Activated CD8-positive, alpha-beta memory T cell treated with anti-CD3 and anti-CD28 coated beads, Interleukin-2, amount 50 U/mL, for 48 hours (primary cell): ENCODE measurements at regions not wholly inside any gene's neighbourhood (a gene's known extent, or its start where the extent isn't known, plus 50 kb on each side); places are given as distances from the start of the nearest gene placed in this dataset.

Experiments used
- DNase-seq: peaks from one replicate; pipeline ENCODE4 v3.0.0-alpha.2; 2020

DNA sequence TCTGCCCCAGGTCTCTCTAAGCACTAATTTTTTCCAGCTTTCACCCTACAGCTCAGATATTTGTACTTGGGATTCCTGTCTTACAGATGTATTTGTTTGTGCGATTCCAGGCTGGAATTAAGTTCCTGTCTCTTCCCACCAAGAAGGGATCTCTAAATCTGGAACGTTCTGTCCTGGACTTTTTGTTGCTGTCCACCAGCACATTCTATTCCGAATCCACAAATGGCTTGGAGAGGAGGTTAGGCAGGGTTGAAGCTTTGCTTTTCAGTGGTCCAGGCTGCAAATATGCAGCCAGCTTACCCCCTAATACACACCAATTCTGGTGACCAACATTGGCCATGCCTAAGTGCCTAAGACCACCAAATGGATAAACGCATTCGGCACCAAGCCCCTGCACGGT lies 315.0 kb downstream of the TNS1 start:
- no peak for DNase-seq

DNA sequence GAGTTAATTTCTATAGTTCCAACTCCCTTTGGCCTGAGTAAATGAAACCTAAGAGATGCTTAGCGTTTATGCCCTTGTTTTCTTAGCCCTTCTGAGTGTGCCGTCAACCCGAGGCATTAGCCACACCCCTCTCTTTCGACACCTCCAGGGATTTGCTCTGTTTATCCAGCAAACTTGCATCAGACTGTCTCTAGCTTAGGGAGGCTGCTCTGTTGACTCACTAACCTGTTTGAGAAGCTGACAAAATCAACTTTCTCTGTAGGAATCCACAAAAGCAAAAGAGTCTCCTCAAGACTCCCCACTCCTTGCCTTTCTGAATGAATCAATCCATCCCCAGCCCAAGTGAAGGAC lies 317.6 kb downstream of the TNS1 start:
- no peak for DNase-seq

DNA sequence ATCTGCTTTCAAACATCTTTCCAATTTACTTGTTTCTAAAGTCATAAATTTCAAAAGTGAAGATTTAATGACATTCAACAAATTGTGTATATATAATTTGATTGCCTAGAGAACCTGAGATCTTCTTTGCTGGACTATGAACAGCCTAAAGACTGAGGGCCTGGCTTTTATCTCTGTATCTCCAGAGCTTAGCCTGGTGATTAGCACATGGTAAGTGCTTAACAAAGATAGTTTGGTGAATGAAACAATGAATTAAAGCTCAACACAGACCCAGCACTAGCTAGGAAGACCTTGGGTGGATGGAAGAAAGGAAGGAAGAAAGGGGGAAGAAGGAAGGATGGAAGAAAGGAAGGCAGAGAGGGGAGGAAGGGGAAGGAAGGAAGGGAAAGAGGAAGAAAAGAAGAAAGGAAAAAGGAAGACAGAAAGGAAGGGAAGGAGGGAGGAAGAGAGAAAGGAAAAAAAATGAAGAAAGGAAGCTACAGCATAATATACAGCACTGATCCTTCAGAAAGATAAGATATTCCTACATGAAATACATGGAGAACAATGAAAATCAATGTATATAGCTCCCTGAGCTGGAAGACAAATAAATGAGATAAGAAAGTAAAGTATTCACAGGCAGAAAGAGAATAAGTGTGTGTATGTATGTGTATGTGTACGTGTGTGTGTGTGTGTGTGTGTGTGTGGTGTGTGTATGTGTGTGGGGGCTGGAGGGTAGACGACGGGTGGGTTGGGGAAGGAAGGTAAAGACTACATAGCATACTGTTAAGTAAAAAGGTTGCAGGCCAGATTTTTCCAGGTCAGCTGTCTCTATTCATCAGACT lies 318.2 kb downstream of the TNS1 start:
- DNase-seq: no peak

DNA sequence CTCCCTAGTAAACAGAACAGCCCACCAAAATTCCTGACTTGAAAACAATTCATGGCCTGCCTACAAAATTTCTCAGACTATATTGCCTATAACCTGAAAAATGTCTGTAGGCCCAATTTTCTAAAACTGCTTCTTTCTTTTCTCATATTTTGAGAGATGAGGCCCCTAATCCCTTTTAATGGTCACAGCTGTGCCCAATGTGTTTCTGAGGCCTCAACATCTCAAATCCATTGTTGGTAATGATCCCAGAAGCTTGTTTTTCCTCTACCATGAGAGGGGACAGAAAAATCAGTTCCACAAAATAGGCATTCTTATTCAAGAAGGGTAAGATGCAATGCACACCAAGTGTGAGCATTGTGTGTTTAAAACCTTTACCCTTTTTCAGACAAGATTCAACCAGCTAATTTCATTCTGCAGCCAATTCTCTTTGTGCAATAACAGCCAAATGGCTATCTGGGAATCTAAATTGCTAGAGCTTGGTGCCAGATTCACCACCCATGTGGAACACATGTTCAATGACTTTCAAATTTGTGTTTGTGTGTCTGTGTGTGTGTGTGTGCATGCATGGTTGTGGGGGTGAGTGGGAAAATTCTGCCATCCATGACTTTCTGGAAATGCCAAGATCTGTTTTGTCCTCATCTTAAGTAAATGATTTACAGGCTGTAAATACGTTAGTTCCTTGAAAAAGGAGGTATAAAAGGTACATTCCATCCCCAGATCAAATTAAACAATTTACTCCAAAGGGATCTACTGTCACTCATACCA lies 319.5 kb downstream of the TNS1 start:
- no peak for DNase-seq

DNA sequence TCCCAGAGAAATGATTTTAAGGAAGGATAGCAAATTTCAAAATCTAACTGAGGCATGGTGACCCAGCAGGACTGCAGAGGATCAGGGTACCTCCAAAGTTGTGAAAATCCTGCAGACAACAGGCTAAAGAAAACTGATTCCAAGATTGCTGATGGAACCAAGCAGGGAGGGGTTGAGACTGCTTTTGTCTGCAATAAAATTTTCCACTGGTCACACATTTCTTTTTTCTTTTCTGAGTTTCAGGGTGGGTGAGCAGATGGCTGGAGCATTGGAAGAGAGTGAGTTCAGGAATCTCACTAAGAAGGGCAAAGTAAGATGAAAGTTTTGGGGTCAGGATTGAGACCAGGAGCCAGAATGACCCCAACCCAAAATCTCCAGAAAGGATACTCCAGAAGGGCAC lies 321.0 kb downstream of the TNS1 start:
- no peak for DNase-seq

DNA sequence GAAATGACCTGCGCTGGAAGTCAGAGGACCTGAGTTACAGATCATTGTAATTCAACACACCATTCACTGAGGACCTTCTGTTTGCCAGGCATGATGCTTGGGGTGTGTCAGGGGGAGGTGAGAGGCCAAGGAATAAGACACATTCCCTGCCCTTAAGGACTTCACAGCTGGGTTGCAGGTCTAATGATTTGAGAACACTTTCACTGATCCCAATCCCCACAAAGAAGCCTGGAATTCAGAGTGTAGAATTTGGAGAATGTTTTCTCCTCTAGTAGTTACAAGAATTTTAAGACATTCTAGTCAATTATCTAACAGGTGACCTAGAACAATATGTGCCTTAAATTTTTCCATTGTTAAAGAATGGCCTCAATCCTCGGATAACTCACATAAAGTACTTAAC lies 322.4 kb downstream of the TNS1 start:
- no peak for DNase-seq

DNA sequence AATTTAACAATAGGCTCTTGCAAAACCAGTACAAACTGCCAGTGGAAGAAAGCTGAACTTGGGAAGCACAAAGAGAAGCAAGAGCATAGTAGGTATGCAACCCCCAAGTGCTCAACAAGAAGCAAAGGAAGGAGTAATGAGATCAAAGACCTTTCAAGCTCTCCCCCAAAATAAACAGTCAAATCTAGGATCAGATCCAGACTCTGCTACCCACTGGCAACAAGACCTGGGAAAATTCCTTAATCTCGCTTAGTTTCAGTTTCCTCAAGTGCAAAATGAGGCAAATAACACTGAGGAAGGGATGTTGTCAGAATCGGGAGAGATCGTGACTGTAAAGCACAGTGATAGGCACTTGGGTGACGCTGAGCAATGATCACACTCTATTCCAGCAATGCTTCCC lies 329.2 kb downstream of the TNS1 start:
- DNase-seq: no peak

DNA sequence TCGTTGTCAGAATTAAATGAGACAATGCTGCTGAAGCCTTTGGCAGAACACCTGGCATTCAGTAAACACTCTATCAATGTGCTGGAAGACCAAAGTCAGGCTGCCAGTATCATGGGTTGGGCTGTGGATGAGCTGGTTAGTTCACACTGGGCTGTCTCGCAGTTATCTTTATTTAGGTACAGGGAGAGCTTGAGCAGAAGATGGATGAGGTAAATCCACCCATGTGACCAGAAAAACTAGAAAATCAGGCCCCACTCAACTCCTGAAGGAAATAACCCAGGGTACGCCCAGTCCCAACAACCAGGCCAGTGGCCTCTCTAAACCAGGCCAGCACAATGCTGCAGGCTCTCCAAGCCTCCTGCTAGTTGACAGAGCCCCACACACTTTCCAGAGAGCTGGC lies 330.3 kb downstream of the TNS1 start:
- DNase-seq: no peak

DNA sequence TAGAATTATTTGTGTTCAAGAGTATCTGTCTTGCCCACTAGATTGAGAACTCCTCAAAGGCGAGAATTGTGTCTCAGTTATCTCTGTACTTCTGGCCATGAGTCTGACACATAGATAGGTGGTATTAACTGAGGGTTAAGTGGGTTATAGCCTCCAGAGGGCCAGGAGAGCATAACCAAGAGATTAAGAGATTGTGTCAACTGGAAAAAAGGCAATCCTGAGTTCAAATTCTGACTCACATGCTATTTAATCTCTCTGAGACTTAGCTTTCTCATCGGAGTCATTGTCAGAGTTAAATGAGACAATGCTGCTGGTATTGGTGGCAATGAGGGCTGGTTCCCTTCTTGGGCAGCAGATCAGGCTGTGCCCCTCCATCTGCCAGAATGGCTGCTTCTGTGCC lies 330.9 kb downstream of the TNS1 start:
- no peak for DNase-seq

DNA sequence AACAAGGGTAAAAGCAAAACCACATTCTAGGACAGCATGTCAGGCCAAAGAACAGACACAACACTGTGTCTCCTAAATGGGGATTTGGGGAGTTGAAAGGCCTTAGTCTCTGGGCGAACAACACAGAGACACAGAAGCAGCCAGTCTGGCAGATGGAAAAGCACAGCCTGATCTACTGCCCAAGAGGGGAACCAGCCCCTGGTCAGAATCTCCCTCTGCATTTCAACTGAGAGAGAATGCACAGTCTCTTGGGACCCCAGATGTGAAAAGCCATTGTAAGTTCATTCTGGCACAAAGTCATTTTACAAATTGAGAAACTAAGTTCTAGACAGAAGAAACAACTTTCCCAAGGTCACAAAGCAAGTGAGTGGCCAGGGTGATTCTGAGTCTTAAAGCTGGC lies 331.7 kb downstream of the TNS1 start:
- DNase-seq: no peak

DNA sequence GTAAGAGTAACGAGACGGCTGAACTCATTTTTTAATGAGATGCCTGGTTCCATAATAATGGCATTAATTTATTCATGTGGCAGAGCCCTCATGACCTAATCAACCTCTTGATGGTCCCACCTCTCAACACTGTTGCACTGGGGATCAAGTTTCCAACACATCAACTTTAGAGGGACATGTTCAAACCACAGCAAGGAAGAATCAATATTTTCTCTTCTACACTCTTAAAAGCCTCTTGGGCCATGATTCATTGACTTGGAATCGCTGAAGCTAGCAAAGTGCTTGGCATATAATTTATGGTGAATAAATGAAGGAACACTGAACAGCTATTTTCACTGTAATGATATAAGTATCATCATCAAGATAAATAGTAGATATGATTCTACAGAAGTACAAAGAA lies 333.0 kb downstream of the TNS1 start:
- DNase-seq: no peak

DNA sequence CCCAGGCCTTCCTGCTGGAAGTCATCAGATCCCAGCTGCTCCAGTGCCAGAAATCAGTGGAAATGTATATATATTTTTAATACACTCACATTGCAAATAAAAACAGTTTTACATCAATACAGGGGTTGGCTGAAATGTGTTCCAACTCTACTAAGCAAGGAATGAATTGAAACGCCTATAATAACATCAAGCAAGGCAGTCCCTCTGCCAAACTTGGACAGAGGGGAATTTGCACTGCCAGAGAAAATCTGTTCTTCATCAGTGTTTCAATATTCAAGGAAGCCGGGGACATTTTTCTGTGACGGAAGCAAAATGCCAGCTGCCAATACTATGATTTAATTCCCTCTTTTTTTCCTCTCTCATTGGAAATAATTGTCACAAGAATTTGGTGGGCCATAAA lies 335.3 kb downstream of the TNS1 start:
- DNase-seq: no peak

DNA sequence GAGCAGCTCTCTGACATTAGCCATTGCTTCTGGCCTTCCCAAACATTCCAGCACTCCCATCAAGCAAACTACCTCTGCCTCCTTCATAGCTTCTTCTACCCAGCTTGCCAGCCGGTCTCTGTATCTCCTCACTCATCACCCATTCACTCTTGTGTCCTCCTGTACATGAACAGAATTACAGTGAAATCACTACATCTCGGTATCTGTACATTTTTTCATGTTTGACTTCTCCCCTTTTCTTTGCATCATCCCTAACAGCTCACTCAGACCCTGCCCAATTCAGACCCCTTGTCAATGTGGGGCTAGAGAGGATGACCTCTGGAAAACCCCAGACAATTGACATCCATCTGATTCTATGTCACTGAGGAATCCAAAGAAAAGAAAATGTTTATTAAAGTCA lies 335.8 kb downstream of the TNS1 start:
- no peak for DNase-seq

DNA sequence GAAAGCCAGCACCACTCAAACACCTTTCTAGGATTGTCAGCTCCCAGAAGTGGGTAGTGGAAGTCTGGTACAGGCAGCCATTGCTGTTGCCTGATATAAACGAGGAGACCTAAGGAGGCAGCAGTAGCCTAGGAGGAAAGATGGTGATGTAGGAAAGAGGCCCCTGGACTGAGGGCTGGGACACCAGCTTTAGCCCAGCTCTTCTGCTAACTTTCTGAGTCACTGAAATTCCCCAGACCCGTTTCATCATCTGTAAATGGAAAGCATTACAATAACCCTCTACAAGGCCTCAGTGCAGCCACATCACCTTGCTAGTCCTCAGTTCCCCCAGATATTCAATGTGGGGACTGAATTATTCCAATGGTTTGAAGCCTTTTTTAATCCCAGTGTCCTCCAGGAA lies 336.5 kb downstream of the TNS1 start:
- no peak for DNase-seq

DNA sequence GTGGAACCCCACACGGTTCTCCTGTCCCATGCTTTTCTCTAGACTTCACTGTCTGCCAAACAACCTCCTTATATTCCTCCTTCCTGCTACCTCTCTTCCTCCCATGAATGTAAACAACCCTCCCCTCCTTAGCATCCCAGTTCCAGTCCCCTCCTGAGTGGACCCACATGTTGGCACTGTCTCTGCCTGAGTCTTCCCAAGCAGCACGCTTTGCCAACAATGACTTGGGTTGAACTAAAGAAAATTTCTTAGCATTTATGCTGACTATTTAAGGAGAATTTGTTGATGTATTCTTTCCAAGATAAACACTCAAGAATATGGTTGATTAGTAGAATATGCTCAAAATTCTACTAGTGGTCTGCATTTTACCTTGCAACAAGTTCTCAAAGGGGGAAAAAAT lies 338.0 kb downstream of the TNS1 start:
- no peak for DNase-seq

DNA sequence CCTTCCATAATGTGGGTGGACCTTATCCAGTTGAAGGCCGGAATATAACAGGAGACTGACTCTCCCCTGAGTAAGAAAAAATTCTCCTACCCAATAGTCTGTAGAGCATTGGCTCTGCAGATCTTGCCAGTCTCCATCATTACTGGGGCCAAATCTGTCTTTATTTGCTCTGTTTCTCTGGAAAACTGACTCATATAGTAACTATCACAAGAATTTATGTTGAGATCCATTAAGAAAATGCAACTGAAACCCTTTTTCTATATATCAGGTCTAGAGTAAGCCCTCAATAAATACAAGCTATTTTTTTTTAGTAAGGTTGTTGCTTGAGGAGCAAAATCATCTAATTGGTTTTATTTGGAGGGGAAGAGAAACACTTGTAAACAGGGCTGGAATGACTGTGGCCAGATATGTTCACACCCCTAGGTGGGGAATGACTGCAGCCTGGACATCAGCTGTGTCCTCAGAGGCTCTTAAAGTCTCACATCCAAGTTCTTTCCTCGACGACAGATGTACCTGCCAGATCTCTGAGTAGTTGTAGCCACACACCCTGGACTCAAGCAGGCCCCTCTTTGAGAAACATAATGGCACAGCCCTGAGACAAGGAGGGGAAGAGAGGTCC lies 339.7 kb downstream of the TNS1 start:
- DNase-seq: no peak

DNA sequence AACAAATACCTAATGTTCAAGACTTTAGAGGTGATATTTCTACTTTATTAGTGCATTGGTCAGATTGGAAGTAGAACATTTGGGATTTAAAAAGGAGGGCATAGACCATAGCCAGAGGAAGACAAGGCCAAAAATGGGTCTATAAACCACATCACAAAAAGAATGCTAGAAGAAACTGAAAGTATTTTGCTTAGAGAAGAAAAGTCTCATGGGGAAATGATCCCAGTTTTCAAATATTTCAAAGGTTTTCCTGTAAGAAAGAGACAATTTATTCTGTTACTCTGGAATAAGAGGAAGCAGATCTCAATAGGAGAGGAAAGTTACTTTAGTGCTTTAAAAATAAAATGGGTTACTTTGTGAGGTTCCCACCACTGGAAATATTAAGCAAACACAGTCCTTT lies 341.4 kb downstream of the TNS1 start:
- DNase-seq: no peak

DNA sequence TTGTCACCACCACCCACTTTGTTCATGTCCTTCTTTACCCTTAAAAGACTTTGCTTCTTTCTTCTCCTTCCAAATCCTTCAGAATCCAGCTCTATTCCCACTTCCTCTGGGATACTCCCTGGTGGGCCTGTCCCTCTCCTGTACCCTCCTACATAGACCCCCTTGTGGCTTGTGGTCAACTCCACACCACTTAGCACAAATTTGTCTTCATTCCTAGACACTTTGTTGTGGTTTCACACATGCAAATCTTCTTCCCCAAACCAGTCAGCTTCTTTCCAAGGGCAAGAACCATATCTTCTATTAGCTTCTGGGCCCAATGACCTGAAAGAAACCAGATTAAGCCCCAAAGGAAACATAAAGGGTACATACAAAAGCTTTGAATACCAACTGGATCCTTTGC lies 342.4 kb downstream of the TNS1 start:
- DNase-seq: no peak

DNA sequence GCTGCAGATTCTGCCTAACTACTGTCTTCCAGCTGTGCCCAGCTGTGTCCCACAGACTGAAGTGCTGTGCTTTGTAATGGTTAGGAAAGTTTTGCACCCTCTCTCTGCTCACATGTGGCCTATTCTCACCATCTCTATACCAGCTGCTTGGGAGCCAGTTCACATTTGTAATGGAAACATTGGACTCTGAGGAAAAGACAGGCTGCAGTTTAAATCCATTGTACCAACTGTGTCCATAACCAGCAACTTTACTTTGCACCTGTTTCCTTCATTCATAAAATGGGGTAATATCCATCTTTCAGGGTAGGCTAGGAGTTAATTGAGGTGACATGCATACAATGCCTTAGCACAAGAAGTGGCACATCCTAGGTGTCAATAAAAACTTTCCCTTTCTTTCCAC lies 344.0 kb downstream of the TNS1 start:
- no peak for DNase-seq

DNA sequence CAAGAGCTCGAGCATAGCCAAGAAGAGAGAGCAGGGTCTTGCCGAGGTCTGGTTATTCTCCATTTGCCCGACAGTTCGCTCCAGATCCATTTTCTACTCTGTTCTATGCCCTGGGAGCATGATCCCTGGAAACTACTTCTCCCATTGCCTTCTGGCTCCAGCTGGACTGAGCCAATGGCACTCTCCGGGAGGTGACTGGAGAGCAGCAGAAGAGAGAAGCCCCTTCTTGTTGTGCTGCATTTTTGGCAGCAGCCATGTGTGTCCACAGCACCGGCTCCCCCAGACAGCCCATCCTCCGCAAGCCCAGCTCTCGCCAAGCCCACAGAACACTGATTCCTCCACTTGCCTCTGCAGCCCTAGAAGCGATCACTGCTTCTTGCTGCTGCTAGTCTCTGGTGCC lies 345.5 kb downstream of the TNS1 start:
- no peak for DNase-seq

DNA sequence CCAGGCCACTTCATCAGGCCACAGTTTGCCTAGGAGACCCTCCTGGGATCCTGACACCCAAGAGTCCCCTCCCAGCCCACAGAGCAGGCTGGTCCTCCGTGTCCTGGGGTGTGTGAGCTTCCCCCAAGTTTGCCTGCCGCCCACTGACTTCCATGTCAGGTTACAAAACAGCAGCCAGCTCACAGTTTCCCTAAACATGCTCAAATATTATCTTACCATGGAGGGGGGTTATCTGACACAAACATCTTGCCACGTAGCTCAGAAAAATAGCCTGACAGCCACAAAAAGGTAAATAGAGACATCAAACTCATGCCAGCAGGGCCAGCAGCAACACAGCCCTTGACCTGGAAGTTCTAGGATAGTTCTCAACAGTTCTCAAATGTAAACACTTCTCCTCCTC lies 346.5 kb downstream of the TNS1 start:
- no peak for DNase-seq

DNA sequence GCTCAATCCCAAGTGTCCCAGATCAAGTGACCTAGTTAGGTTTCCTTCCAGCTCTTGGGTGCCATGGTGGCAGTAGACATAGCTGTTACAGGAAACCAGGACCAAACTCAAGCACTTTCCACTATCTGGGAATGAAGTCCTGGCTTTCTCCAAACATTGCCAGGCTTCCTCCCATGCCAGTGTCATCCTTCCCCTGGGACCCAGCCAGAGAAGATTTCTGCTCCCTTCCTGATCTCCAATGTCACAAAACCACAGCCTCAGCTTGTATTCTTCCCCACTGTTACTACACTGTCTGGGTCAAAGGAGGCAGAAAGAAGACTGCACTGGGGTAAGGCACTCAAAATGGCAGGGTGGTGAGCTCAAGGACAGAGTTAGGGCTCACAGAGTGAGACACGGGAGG lies 347.1 kb downstream of the TNS1 start:
- DNase-seq: no peak

DNA sequence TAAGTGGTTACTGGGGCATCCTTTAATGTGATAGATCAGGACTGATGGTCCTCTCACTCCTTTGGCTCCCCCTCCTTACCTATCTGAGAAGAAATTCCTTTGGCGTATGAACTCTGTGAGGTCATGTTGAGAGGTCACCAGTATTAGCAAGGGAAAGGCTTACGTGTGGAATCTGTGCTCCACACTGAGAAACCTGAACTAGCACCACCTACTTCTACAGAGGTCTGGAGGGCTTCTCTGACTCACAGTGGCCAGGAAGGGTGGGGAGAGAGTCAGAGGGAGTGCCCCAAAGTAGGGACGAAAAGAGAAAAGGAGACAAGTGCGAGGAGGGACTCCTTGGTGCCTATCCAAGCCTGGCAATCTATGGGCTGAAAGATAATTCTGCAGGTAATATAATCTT lies 348.6 kb downstream of the TNS1 start:
- no peak for DNase-seq
